ENCODE measurements at regions not wholly inside any gene's neighbourhood (a gene's known extent, or its start where the extent isn't known, plus 50 kb on each side); places are given as distances from the start of the nearest gene placed in this dataset.

DNA sequence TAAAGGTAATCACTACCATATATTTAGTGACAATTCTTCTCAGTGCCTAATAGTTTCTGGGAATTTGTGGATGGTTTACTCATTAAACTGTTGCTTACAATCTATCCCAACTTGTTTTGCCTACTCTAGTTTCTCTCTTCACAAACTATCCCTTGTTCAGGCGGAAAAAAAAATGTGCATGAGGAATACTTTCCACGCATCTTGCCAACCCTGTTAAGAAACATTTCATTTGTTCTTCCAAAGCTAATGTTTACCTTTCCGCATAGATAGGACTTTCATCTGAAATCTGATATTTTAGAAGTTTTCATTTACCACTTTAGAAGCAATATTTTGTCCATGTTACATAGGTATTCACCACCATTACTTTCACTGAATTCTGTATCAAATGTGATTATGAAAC, 191.9 kb downstream of the MDFIC start:
- H3K27me3 Mint-ChIP-seq: peaks cover 2% of the 10 kb centered on the region
- H3K9me3 Mint-ChIP-seq: no peaks in the 10 kb centered on the region
- no peak overlapping the region for H3K4me3 Mint-ChIP-seq
- H3K36me3 Mint-ChIP-seq: no peaks in the 10 kb centered on the region
- no peak overlapping the region for H3K27ac Mint-ChIP-seq
- H3K4me1 Mint-ChIP-seq: no peaks in the 10 kb centered on the region

DNA sequence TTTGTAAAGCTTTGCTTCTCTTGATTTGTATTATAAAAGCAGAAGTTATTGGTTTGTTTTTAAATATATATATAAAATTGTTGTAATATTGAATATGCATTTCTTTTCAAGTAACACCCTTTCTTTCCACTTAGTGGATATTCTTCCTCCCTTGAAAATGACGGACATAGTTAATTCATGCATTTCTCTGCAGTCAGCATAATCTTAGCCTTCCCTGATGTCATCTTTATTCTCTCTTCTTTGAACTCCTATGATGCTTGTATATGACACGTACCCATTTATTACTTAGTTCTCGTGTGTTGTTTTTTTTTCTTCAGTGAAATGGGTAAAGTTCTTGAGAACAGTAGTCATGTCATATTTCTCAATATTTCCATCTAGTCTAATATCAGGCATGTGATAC, 191.2 kb downstream of the MDFIC start:
- Mint-ChIP-seq H3K27me3 (peaks cover 2% of the 10 kb centered on the region), H3K4me3 (no peak overlapping the region)

DNA sequence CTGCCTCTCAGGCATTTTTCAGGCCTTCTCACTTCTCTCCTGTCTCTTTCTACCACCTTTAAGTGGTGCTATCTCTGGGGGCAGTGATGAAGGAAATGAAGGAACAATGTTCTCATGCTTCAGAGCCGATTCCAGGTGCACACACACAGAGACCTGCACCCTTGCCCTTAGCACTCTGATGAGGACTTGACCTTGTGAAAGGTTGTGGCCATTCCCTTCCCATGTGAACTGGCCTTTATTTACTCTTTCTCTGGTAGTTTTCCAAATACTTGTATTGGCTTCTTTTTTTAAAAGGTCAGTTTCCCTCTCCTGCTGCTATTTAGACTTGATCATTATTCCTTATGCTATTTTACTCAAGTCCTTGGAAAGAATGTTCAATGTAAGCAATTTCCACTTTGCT, 188.6 kb downstream of the MDFIC start:
- Mint-ChIP-seq H3K9me3 (no peaks in the 10 kb centered on the region), H3K27ac (no peak overlapping the region), H3K27me3 (no peaks in the 10 kb centered on the region), H3K4me3 (no peak overlapping the region), H3K4me1 (no peaks in the 10 kb centered on the region), H3K36me3 (no peaks in the 10 kb centered on the region)

More for the DNA sequence above, 191.2 kb downstream of the MDFIC start:
- Mint-ChIP-seq H3K27ac (no peak overlapping the region), H3K9me3 (no peaks in the 10 kb centered on the region), H3K36me3 (no peaks in the 10 kb centered on the region), H3K4me1 (no peaks in the 10 kb centered on the region)

DNA sequence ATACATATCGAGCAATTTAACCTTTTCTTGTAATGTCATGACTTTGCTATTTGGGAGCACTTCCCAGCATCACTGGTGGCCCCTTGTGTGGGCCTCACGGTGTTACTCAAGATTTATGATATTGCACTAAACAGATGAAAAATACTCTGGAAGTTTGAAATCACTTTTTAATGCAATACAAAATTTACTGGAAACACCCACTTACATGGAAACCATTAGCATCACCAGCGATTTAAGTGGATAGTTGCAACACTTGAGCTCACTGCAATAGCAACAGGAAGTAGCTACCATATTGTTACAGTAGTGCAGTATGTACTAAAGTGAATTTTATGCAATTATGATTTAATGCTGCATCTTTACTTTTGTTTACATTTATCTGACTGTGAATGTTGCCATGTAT, 184.4 kb downstream of the MDFIC start:
- Mint-ChIP-seq H3K27me3 (no peaks in the 10 kb centered on the region), H3K36me3 (no peaks in the 10 kb centered on the region), H3K4me1 (no peaks in the 10 kb centered on the region), H3K4me3 (no peak overlapping the region), H3K27ac (no peak overlapping the region), H3K9me3 (no peaks in the 10 kb centered on the region)

DNA sequence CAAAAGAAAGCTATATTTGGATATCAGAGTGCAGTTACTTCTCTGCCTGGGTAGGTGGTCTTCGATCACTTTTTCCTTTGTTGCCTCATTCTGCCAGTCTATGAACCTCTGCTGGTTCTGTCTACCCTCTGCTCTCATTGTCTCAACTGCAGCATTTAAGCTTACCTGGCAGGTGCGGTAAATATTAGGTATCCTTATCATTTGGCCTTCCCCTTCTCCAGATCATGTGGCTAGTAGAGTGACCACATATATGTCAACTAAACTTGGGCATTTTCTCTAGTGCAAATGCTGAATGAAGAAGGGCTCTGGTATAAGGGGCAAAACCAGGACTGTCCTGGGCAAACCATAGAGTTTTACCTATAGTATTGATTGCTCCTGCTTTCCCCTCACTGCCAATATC, 180.8 kb downstream of the MDFIC start:
- Mint-ChIP-seq H3K4me3 (no peak overlapping the region), H3K27ac (no peak overlapping the region), H3K27me3 (no peaks in the 10 kb centered on the region), H3K4me1 (no peaks in the 10 kb centered on the region), H3K36me3 (no peaks in the 10 kb centered on the region), H3K9me3 (no peaks in the 10 kb centered on the region)

DNA sequence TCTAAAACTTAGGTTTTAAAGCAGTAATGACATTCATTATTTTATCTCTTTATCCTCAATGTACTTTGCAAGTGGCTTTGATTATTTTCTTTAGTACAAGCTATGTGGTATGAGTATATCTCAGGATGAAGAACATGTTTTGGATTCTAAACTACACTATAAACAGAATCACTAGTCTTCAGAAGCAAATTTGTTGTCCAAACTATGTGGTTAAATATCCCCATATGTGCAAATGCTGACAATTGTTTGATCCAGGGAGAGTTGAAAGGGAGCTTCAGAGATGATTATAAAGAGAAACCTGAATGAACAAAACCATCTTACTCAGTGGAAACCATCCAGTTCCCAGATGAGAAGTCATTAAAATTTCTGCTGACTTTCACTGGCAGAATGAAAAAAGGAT, 179.3 kb downstream of the MDFIC start:
- Mint-ChIP-seq H3K4me3 (no peak overlapping the region), H3K9me3 (no peaks in the 10 kb centered on the region), H3K4me1 (peaks cover 4% of the 10 kb centered on the region), H3K36me3 (no peaks in the 10 kb centered on the region), H3K27me3 (no peaks in the 10 kb centered on the region), H3K27ac (no peak overlapping the region)

DNA sequence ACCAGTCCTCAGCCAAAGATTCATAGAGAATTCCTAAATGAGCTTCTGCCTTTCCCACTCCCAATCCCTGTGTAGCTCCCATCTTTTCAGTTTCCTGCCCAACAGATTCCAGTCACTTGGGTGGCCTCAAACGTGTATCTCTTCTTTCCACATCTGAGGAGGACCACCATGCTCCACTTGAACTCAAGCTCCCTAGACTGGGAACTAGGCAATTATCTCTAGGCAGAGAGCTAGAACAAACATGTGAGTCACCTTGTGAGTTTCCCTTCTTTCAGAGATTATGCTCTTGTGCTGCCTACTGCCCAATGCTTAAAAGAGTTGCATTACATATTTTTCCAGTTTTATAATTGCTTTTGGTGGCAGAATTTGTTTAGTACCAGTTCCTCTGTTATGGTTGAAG, 178.0 kb downstream of the MDFIC start:
- Mint-ChIP-seq H3K4me3 (no peak overlapping the region), H3K4me1 (peaks cover 4% of the 10 kb centered on the region), H3K27me3 (no peaks in the 10 kb centered on the region), H3K27ac (no peak overlapping the region), H3K9me3 (no peaks in the 10 kb centered on the region), H3K36me3 (no peaks in the 10 kb centered on the region)

DNA sequence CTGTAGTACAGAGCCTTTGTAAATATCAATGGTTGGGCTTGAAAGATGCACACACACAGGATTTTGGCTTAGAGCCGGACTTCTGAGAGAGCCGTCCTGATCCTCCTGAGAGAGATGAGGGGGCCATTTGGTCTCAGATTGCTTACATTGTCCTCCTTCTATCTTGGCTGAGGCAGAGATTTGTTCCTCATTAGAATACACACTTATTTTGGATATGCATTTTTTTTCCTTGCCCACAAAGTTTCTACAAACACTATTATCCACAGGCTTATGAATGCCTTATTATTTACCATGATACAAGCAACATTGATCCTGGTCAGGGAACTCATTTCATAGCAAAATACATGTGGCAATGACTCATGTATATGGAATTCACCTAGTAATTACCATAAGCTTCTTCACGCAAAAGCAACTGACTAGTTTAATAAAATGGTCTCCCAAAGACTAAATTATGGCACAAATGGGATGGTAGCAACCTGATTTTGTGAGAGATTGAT, 175.3 kb downstream of the MDFIC start:
- H3K27me3 Mint-ChIP-seq: peaks cover 3% of the 10 kb centered on the region
- H3K27ac Mint-ChIP-seq: no peak overlapping the region
- H3K4me3 Mint-ChIP-seq: no peak overlapping the region
- H3K9me3 Mint-ChIP-seq: no peaks in the 10 kb centered on the region
- H3K36me3 Mint-ChIP-seq: no peaks in the 10 kb centered on the region
- H3K4me1 Mint-ChIP-seq: peaks cover 4% of the 10 kb centered on the region

DNA sequence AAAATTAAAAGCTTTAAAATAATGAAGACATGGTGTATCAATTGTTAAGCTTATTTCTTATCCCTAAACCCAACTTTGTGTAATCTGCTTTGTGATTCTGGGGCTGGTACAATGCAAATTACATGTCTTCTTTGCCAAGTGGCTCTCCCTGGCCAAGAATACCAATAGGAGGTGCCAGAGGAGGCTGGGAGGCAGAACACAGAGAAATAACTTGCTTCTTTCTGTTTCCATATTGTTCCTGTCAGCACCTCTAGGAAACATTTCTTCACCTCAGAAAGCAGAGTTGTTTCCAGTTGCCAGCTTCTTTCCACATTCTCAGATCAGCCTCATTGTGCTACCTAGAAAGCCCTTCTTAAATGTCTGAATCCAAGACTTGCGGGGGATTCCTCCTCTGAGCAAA, 174.4 kb downstream of the MDFIC start:
- peaks cover 3% of the 10 kb centered on the region for H3K27me3 Mint-ChIP-seq
- H3K4me3 Mint-ChIP-seq: no peak overlapping the region
- H3K9me3 Mint-ChIP-seq: no peaks in the 10 kb centered on the region
- H3K36me3 Mint-ChIP-seq: no peaks in the 10 kb centered on the region
- H3K4me1 Mint-ChIP-seq: peaks cover 4% of the 10 kb centered on the region
- no peak overlapping the region for H3K27ac Mint-ChIP-seq

DNA sequence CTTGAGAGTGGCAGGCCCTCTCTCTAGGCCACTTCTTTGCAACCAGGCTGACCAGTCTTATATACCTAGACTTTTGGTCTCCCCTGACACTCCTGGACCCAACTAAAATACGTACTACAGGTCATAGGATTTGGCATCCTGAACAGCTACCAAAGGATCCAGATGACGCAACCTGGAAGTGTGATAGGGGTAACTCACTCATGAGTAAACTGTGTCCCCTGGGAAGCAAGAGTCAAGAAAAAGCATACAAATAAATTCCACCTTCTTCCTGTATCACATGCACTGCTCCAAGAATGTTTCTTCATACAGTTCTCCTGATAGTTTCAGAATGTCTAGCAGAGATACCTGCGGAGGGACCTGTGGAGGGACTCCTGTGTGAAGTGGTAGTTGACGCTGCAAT, 172.3 kb downstream of the MDFIC start:
- no peak overlapping the region for H3K4me3 Mint-ChIP-seq
- no peak overlapping the region for H3K27ac Mint-ChIP-seq
- peaks cover 3% of the 10 kb centered on the region for H3K27me3 Mint-ChIP-seq
- no peaks in the 10 kb centered on the region for H3K36me3 Mint-ChIP-seq
- no peaks in the 10 kb centered on the region for H3K9me3 Mint-ChIP-seq
- peaks cover 12% of the 10 kb centered on the region for H3K4me1 Mint-ChIP-seq

DNA sequence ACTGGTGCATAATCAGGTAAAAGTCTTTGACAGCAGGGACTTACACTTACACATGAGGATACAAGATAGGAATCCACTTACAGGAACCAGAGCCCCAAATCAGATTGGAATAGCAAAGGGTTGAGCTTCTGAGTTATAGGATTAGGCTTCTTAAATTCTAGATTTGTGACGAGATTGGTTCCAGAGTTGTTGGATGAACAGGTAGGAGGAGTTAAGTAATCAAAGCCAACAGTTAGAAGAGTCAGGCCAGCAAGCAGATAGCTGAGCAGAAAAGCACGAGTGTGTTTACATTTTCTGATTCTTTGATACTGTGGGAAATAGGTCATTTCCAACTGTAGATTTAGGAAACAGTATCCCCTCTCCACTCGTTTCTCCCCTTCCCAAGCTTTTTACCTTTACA, 167.0 kb downstream of the MDFIC start:
- Mint-ChIP-seq H3K4me3 (no peak overlapping the region), H3K9me3 (no peaks in the 10 kb centered on the region), H3K36me3 (no peaks in the 10 kb centered on the region), H3K27me3 (peaks cover 1% of the 10 kb centered on the region), H3K4me1 (peaks cover 8% of the 10 kb centered on the region), H3K27ac (no peak overlapping the region)

DNA sequence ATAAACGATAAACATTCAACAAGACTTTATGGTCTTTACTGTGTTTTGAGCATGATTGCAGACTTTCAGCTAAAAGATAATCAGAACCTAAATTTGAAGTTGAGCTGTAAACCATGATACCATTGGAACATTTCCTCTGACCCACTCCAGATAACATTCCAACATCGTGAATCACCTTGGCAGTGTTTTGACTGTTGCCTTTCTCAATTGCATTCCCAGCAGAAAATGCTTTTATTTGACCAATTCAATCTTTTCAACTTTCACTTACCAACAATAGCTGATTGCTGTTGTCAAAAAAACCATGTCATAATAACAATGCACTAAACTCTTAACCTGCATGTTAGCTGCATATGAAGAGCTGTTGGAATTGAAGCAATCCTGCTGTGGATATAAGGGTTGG, 165.5 kb downstream of the MDFIC start:
- Mint-ChIP-seq H3K27me3 (no peaks in the 10 kb centered on the region), H3K27ac (no peak overlapping the region), H3K9me3 (no peaks in the 10 kb centered on the region), H3K36me3 (no peaks in the 10 kb centered on the region), H3K4me1 (peaks cover 8% of the 10 kb centered on the region), H3K4me3 (no peak overlapping the region)

DNA sequence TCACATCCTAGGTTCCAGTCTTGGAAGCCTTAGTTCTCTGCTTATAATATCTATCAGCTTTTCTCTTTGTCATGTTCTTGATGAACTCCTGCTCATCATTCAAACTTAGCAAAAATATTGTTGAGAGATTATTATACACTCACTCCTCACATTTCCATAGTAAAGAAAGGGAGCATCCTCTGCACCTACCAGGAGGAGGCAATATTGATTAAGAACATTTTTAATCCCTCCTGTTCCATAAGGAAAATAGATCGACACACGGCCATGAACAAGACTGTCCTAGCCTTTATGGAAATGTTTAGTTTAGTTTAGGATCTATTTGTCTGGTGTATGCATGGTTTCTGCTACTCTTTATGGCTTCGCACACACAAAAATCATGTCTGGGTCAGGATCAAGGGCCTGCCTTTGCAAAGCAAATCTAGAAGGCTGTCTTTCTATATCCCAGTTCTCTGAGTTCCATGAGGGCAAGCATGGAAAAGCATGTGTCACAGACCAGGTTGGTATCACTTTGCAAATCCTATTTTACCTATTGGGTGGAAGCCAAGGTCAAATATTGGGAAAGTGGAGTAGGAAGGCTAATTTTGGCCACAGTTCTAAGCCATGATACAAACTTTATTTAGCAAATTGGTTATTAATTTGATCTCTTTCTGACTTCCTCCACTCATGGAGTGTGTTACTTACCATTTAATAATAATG, 164.4 kb downstream of the MDFIC start:
- Mint-ChIP-seq H3K27me3 (no peaks in the 10 kb centered on the region), H3K36me3 (no peaks in the 10 kb centered on the region), H3K4me3 (no peak overlapping the region), H3K27ac (no peak overlapping the region), H3K9me3 (no peaks in the 10 kb centered on the region), H3K4me1 (peaks cover 8% of the 10 kb centered on the region)

DNA sequence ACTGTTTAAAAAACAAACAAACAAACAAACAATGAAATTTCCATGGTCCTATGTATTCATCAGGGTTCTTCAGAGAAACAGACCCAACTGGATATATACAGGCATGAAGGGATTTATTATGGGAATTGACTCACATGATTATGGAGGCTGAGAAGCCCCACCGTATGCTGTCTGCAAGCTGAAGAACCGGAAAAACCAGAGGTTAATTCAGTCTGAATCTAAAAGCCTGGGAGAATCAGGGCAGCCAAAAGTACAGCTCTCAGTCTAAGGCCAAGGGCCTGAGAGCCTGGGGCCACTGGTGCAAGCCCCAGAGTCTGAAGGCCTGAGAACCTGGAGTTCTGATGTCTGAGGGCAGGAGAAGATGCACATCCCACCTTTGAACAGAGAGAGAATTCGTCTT, 163.5 kb downstream of the MDFIC start:
- H3K36me3 Mint-ChIP-seq: no peaks in the 10 kb centered on the region
- H3K4me1 Mint-ChIP-seq: peaks cover 8% of the 10 kb centered on the region
- H3K9me3 Mint-ChIP-seq: no peaks in the 10 kb centered on the region
- H3K4me3 Mint-ChIP-seq: no peak overlapping the region
- H3K27ac Mint-ChIP-seq: no peak overlapping the region
- H3K27me3 Mint-ChIP-seq: no peaks in the 10 kb centered on the region

DNA sequence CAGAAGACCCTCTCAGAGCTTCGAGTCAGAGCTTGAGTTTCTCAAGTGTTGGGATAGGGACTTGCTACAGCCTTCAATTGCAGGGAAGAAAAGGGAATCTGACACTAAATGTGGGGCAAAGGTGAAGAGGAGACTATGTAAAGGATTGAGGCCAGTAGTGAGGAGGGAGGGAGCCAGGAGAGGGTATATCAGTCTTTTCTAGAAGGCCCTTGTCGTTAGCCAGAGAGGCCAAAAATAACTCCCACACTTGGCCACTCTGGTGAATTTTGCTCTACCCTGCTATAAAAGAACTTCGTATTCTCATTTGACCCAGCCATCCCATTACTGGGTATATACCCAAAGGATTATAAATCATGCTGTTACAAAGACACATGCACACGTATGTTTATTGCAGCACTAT, 162.0 kb downstream of the MDFIC start:
- H3K36me3 Mint-ChIP-seq: no peaks in the 10 kb centered on the region
- no peak overlapping the region for H3K27ac Mint-ChIP-seq
- H3K4me1 Mint-ChIP-seq: no peaks in the 10 kb centered on the region
- no peak overlapping the region for H3K4me3 Mint-ChIP-seq
- H3K27me3 Mint-ChIP-seq: no peaks in the 10 kb centered on the region
- H3K9me3 Mint-ChIP-seq: no peaks in the 10 kb centered on the region

DNA sequence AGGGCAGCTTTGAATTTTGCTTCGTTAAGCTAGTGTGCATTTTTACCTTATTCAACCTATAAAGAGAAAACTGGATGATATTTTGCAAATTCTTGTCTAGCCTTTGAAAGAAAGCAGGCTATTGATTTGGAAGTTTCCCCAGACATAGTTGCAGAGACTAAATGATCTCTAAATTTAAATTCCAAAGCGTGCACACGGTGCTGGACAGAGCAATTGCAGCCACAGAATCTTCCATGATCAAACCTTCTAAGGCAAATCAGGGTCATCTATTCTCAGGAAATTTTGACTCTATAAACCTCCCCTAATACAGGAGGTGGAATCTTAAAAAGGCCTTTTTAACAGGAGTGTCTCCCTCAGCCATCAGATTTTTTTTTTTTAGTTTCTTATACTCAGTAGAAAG, 159.9 kb downstream of the MDFIC start:
- H3K36me3 Mint-ChIP-seq: no peaks in the 10 kb centered on the region
- H3K27me3 Mint-ChIP-seq: no peaks in the 10 kb centered on the region
- no peaks in the 10 kb centered on the region for H3K9me3 Mint-ChIP-seq
- no peak overlapping the region for H3K4me3 Mint-ChIP-seq
- no peaks in the 10 kb centered on the region for H3K4me1 Mint-ChIP-seq
- H3K27ac Mint-ChIP-seq: no peak overlapping the region

DNA sequence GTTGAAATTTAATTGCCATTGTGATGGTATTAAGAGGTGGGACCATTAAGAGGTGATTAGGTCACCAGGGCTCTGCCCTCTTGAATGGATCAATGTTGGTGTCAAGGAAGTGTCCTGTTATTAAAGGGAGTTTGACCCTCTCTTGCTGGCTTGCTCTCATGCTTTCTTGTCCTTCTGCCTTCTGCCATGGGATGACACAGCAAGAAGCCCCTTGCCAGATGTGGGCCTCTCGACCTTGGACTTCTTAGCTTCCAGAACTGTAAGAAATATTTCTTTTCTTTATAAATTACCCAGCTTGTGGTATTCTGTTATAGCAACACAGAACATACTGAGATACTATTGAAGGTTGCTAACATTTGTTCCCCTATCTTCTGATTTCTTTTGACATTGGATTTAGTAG, 157.0 kb downstream of the MDFIC start:
- Mint-ChIP-seq H3K4me1 (no peaks in the 10 kb centered on the region), H3K4me3 (no peak overlapping the region), H3K27me3 (no peaks in the 10 kb centered on the region), H3K27ac (no peak overlapping the region), H3K9me3 (no peaks in the 10 kb centered on the region), H3K36me3 (no peaks in the 10 kb centered on the region)

Data from activated naive CD4-positive, alpha-beta T cell treated with anti-CD3 and anti-CD28 coated beads, Interleukin-2, amount 50 U/mL, for 24 hours (primary cell).